Smooth muscle cell (in vitro differentiated cells): ENCODE measurements at regions not wholly inside any gene's neighbourhood (a gene's known extent, or its start where the extent isn't known, plus 50 kb on each side); places are given as distances from the start of the nearest gene placed in this dataset.

Experiments
- DNase-seq: peaks from one replicate; lab custom pipeline; 2025; ENCODE audit not compliant: unreplicated experiment; lab: John Stamatoyannopoulos, UW
- H2AFZ ChIP-seq: fragments of 200-600 bp; sonication (generic); 2 replicates; pipeline ENCODE4 v1.6.0; 2016; ENCODE audit warnings: antibody characterized with exemption, low read depth, mild to moderate bottlenecking
- H3F3A ChIP-seq: fragments of 200-600 bp; sonication (generic); 2 replicates; pipeline ENCODE4 v1.6.0; 2017; ENCODE audit warnings: antibody characterized with exemption, low read depth
- H3K27ac ChIP-seq: fragments of 200-600 bp; sonication (generic); 2 replicates; pipeline ENCODE4 v1.5.1; 2016; ENCODE audit warnings: low read depth, mild to moderate bottlenecking
- H3K27me3 ChIP-seq: fragments of 200-600 bp; sonication (generic); 2 replicates; pipeline ENCODE4 v1.6.1; 2016; ENCODE audit warnings: low read depth, mild to moderate bottlenecking
- H3K36me3 ChIP-seq: fragments of 200-600 bp; sonication (generic); 2 replicates; pipeline ENCODE4 v1.5.1; 2016; ENCODE audit warnings: low read depth
- H3K4me1 ChIP-seq: fragments of 200-600 bp; sonication (generic); 2 replicates; pipeline ENCODE4 v1.5.1; 2016; ENCODE audit warnings: low read depth
- H3K4me2 ChIP-seq: fragments of 200-600 bp; sonication (generic); 2 replicates; pipeline ENCODE4 v1.6.0; 2016; ENCODE audit warnings: mild to moderate bottlenecking
- H3K4me3 ChIP-seq: fragments of 200-600 bp; sonication (generic); 2 replicates; pipeline ENCODE4 v1.5.1; 2016; ENCODE audit warnings: mild to moderate bottlenecking
- H3K79me2 ChIP-seq: fragments of 200-600 bp; sonication (generic); 2 replicates; pipeline ENCODE4 v1.6.0; 2016; ENCODE audit warnings: low read depth, mild to moderate bottlenecking
- H3K9ac ChIP-seq: fragments of 200-600 bp; sonication (generic); 2 replicates; pipeline ENCODE4 v1.6.0; 2016; ENCODE audit warnings: low read depth
- H3K9me3 ChIP-seq: fragments of 200-600 bp; sonication (generic); replicated peaks from 2 replicates; pipeline ENCODE4 v1.5.1; 2016; ENCODE audit warnings: low read depth
- H4K20me1 ChIP-seq: fragments of 200-600 bp; sonication (generic); 2 replicates; pipeline ENCODE4 v1.6.0; 2016; ENCODE audit warnings: low read depth
- WGBS: methylation state at CpG from one replicate; pipeline ENCODE4 v1.1.7; 2016; ENCODE audit warnings: low lambda C conversion rate; 5-methylcytosine and 5-hydroxymethylcytosine counted together
- TF ChIP-seq, protein P1 (sequence below): fragments of 200-600 bp; sonication (generic); IDR thresholded peaks from 2 replicates; pipeline ENCODE4 v1.5.1; 2017; ENCODE audit warnings: borderline replicate concordance, mild to moderate bottlenecking, antibody characterized with exemption; ENCODE audit not compliant: insufficient read depth, poor library complexity, severe bottlenecking

DNA sequence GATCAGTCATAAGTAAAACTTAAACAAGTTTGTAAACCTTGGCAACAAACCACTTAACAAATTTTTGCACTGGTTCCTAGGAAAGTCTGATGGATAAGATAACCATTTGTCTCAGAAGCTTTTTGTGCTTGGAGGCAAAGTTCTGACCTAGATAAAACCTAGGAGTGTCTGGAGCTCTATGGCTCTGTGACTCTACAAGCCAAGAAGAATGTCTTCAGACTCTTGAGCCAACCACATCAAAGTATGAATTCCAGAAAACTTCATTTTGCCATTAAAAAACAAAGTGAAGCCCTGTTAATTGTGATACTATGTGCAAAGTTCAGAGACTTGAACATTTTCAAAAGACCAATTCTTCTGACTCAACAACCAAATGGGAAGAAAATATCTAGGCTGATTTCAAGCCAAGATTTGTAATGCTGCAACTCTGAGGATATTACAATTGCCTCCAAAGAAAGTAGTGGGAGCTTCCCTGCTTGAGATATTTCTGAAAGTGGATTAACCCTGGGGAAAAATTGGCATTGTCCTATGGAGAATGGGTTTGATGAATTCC, 158.1 kb upstream of the FOXQ1 start:
- Histone ChIP-seq H3K27me3 (no peaks in the 10 kb centered on the region), H3F3A (no peaks in the 10 kb centered on the region), H3K4me2 (peak overlapping the region; percentile 60), H4K20me1 (no peaks in the 10 kb centered on the region), H3K4me1 (no peaks in the 10 kb centered on the region), H3K36me3 (no peaks in the 10 kb centered on the region), H3K4me3 (no peak overlapping the region), H2AFZ (no peak overlapping the region), H3K9ac (peak overlapping the region; percentile 41), H3K79me2 (no peaks in the 10 kb centered on the region), H3K27ac (peak overlapping the region; percentile 67), H3K9me3 (no peaks in the 10 kb centered on the region)
- DNase-seq: no peak
- TF ChIP-seq, protein P1, sequence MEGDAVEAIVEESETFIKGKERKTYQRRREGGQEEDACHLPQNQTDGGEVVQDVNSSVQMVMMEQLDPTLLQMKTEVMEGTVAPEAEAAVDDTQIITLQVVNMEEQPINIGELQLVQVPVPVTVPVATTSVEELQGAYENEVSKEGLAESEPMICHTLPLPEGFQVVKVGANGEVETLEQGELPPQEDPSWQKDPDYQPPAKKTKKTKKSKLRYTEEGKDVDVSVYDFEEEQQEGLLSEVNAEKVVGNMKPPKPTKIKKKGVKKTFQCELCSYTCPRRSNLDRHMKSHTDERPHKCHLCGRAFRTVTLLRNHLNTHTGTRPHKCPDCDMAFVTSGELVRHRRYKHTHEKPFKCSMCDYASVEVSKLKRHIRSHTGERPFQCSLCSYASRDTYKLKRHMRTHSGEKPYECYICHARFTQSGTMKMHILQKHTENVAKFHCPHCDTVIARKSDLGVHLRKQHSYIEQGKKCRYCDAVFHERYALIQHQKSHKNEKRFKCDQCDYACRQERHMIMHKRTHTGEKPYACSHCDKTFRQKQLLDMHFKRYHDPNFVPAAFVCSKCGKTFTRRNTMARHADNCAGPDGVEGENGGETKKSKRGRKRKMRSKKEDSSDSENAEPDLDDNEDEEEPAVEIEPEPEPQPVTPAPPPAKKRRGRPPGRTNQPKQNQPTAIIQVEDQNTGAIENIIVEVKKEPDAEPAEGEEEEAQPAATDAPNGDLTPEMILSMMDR: no peak

DNA sequence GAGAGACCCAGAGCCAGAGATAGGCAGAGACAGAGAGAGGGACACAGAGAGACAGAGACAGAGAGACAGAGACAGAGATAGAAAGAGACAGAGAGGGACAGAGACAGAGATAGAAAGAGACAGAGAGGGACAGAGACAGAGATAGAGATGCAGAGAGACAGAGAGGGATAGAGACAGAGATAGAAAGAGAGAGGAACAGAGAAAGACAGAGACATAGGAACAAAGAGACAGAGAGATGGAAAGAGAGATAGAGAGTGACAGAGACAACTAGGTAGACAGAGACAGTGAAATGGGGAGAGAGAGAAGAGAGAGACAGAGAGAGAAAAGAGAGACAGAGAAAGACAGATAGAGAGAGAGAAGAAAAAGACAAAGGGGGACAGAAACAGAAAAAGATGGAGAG, 165.4 kb upstream of the FOXQ1 start:
- no peaks in the 10 kb centered on the region for H3K79me2 ChIP-seq
- no peaks in the 10 kb centered on the region for H3K36me3 ChIP-seq
- no peak overlapping the region for H3K4me3 ChIP-seq
- H3K27me3 ChIP-seq: no peaks in the 10 kb centered on the region
- TF ChIP-seq, protein P1: no peak
- no peak overlapping the region for H3K9ac ChIP-seq
- peaks cover 5% of the 10 kb centered on the region for H3K4me1 ChIP-seq
- H3K9me3 ChIP-seq: no peaks in the 10 kb centered on the region
- no peak overlapping the region for H3K27ac ChIP-seq
- DNase-seq: no peak
- no peak overlapping the region for H3K4me2 ChIP-seq
- no peaks in the 10 kb centered on the region for H4K20me1 ChIP-seq
- no peaks in the 10 kb centered on the region for H3F3A ChIP-seq
- H2AFZ ChIP-seq: no peak overlapping the region

DNA sequence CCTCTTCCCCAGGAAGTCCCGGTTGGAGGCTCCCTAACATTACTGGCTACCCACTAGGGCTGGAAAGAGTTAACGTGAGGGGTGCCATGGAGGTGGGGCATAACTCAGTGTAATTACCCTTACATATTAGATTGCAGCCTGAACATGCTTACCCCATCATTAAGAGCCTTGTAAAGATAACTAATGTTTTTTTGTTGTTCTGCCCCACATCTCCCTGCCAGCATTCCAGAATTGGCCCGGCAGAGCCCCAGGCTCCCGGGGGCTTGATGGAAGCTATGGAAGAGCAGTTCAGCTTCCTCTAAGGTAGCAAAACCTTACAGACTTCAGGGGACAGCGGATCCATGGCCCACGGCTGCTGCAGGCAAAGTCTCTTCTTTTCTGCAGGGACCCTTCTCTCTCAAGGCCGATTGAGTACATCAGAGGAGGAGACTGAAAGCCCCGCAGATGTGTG, 166.1 kb upstream of the FOXQ1 start:
- H3K4me1 ChIP-seq: peaks cover 5% of the 10 kb centered on the region
- 54% methylated on average over 8 of the region's 8 CpGs for WGBS
- H3K9me3 ChIP-seq: no peaks in the 10 kb centered on the region
- H3K27me3 ChIP-seq: no peaks in the 10 kb centered on the region
- H3K36me3 ChIP-seq: no peaks in the 10 kb centered on the region
- no peak overlapping the region for H3K4me2 ChIP-seq
- no peaks in the 10 kb centered on the region for H3F3A ChIP-seq
- peak overlapping the region; percentile 11 for H2AFZ ChIP-seq
- H3K4me3 ChIP-seq: no peak overlapping the region
- TF ChIP-seq, protein P1: no peak
- no peak for DNase-seq
- no peak overlapping the region for H3K27ac ChIP-seq
- no peak overlapping the region for H3K9ac ChIP-seq
- H3K79me2 ChIP-seq: no peaks in the 10 kb centered on the region
- H4K20me1 ChIP-seq: no peaks in the 10 kb centered on the region

DNA sequence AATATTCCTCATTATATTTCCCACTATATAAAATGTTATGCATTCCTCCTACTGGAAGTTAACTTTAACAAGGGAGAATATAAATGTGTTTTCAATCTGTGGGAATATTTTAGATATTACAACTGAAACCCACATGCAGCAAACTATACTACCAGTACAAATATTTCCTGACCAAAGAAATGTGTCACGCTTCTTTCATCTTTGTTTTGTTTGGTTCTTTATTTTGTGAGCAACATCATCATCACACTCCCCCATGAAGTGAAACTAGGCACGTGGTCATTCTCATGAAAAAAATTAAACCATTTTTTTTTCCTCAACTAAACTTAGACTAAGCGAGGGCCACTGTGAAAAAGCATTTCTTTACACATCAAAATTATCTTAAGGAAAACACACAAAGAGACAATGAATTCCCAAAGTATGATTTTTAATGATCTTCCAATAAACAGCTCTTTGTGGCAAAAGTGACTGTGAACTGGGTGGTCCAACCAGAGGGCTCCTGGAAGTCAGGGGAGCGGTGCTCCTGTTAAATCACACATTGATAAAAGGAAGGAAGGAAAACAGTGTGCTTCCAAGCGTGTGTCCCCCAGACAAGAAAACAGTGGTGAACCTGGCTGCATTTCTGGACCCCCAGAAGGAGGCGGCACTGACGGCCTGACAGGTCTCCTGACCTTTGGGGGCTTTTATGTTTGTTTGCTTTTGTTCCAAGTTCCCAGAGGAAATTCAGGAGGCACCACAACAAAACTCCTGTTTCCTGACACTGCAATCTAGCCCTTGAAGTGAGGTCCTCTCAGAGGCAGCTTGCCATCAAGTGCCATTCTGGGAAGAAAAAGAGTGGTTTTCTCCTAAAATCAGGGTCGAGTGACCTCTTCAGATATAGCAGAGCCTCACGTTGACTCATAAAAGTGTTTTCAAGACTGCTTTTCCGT, 166.8 kb upstream of the FOXQ1 start:
- peak overlapping the region; percentile 11 for H2AFZ ChIP-seq
- WGBS: 54% methylated on average over 10 of the region's 10 CpGs

More for the DNA sequence above, 166.8 kb upstream of the FOXQ1 start:
- Histone ChIP-seq H3K27me3 (no peaks in the 10 kb centered on the region), H3F3A (no peaks in the 10 kb centered on the region), H3K4me1 (peaks cover 5% of the 10 kb centered on the region), H3K27ac (peak overlapping the region; percentile 63), H3K4me2 (no peak overlapping the region), H3K9ac (peak overlapping the region; percentile 58), H3K36me3 (no peaks in the 10 kb centered on the region), H3K9me3 (no peaks in the 10 kb centered on the region), H3K79me2 (no peaks in the 10 kb centered on the region), H4K20me1 (no peaks in the 10 kb centered on the region), H3K4me3 (no peak overlapping the region)
- TF ChIP-seq, protein P1: no peak
- DNase-seq: no peak
